ENCODE measurements at regions not wholly inside any gene's neighbourhood (a gene's known extent, or its start where the extent isn't known, plus 50 kb on each side); places are given as distances from the start of the nearest gene placed in this dataset.
"Not testable (repeated sequence)": the region's sequence is repeated elsewhere in the genome, so short reads cannot be mapped to it uniquely, and the experiment has no call there.

DNA sequence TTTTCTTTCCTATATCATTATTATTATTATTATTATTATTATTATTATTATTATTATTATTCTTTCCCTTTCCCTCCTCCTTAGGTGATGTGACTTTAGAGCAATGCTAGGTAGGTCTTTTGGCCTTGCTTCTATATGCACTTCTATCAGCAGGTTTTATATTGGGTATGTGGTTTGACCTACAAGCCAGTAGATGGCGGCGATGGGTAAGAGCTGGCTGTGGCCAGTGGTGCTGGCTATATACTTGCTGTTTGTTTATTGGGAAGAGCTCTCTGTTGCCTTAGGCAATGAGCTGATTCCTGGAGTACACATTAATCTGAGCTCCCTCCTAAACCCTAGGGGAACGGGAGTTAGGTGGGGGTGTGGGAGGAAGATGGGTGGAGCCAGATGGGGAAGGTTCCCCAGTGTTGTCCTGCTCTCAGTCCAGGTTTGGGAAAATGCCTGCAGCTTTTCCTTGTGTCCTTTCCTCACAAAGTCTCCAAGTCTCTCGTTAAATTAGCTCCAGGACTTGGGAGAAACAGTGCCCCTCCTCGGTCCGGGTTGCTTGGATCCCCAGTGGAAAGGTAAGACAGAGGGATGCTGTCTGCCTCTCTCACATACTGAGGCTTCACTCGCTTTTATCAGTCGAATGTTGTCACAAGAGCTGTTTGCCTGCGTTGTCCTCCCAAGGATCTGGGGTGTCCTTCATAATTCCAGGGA is 72.2 kb upstream of the HNRNPA1L2 start:
- TF ChIP-seq POLR2A (IDR thresholded peaks at IDR 0.05; ENCODE audit: borderline replicate concordance, extremely low read depth, insufficient read depth, insufficient read length); EZH2 (IDR thresholded peaks at IDR 0.05); YY1 (IDR thresholded peaks at IDR 0.05; ENCODE audit: extremely low read depth, insufficient replicate concordance, low read depth, low read length); JUND (IDR thresholded peaks at IDR 0.05); POLR2AphosphoS5 (IDR thresholded peaks at IDR 0.05; ENCODE audit: low read depth, low read length); SIN3A (IDR thresholded peaks at IDR 0.05; ENCODE audit: low read depth); TCF7L2 (IDR thresholded peaks at IDR 0.05; ENCODE audit: borderline replicate concordance, extremely low read depth, insufficient read depth, insufficient read length): not testable (repeated sequence)
- TF ChIP-seq, protein P1, sequence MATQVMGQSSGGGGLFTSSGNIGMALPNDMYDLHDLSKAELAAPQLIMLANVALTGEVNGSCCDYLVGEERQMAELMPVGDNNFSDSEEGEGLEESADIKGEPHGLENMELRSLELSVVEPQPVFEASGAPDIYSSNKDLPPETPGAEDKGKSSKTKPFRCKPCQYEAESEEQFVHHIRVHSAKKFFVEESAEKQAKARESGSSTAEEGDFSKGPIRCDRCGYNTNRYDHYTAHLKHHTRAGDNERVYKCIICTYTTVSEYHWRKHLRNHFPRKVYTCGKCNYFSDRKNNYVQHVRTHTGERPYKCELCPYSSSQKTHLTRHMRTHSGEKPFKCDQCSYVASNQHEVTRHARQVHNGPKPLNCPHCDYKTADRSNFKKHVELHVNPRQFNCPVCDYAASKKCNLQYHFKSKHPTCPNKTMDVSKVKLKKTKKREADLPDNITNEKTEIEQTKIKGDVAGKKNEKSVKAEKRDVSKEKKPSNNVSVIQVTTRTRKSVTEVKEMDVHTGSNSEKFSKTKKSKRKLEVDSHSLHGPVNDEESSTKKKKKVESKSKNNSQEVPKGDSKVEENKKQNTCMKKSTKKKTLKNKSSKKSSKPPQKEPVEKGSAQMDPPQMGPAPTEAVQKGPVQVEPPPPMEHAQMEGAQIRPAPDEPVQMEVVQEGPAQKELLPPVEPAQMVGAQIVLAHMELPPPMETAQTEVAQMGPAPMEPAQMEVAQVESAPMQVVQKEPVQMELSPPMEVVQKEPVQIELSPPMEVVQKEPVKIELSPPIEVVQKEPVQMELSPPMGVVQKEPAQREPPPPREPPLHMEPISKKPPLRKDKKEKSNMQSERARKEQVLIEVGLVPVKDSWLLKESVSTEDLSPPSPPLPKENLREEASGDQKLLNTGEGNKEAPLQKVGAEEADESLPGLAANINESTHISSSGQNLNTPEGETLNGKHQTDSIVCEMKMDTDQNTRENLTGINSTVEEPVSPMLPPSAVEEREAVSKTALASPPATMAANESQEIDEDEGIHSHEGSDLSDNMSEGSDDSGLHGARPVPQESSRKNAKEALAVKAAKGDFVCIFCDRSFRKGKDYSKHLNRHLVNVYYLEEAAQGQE (IDR thresholded peaks at IDR 0.05; ENCODE audit: low read depth) = not testable (repeated sequence)
- TF ChIP-seq, protein P2, sequence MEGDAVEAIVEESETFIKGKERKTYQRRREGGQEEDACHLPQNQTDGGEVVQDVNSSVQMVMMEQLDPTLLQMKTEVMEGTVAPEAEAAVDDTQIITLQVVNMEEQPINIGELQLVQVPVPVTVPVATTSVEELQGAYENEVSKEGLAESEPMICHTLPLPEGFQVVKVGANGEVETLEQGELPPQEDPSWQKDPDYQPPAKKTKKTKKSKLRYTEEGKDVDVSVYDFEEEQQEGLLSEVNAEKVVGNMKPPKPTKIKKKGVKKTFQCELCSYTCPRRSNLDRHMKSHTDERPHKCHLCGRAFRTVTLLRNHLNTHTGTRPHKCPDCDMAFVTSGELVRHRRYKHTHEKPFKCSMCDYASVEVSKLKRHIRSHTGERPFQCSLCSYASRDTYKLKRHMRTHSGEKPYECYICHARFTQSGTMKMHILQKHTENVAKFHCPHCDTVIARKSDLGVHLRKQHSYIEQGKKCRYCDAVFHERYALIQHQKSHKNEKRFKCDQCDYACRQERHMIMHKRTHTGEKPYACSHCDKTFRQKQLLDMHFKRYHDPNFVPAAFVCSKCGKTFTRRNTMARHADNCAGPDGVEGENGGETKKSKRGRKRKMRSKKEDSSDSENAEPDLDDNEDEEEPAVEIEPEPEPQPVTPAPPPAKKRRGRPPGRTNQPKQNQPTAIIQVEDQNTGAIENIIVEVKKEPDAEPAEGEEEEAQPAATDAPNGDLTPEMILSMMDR (IDR thresholded peaks at IDR 0.05 in 2 of 3, conservative IDR thresholded peaks at IDR 0.05 in 1 of 3; ENCODE audit: borderline replicate concordance in 1 of 3, insufficient read depth in 1 of 3, low read depth in 2 of 3, low read length in 2 of 3) = peak; percentile 19 to 30 (median 29); a peak in 3 of 6 replicates
- TF ChIP-seq, protein P3, sequence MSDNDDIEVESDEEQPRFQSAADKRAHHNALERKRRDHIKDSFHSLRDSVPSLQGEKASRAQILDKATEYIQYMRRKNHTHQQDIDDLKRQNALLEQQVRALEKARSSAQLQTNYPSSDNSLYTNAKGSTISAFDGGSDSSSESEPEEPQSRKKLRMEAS (IDR thresholded peaks at IDR 0.05) = not testable (repeated sequence)
